ENCODE measurements at regions not wholly inside any gene's neighbourhood (a gene's known extent, or its start where the extent isn't known, plus 50 kb on each side); places are given as distances from the start of the nearest gene placed in this dataset.

- Histone ChIP-seq H3K4me1 (no peaks in the 10 kb centered on the region), H3K9ac (no peak overlapping the region), H3K27ac (no peak overlapping the region), H4K20me1 (no peaks in the 10 kb centered on the region), H3K9me3 (peaks cover 11% of the 10 kb centered on the region), H3K27me3 (no peaks in the 10 kb centered on the region), H3K4me2 (no peak overlapping the region), H3K4me3 (no peak overlapping the region), H3K36me3 (no peaks in the 10 kb centered on the region)
- no peak for TF ChIP-seq Cebpa-rat (IDR thresholded peaks at IDR 0.05)
Observed at GRCh38 chr7:153496257-153496656, 555.9 kb upstream of the DPP6 start.

- Histone ChIP-seq H3K36me3 (no peaks in the 10 kb centered on the region), H3K9ac (no peak overlapping the region), H3K4me3 (no peak overlapping the region), H3K4me1 (no peaks in the 10 kb centered on the region), H3K4me2 (no peak overlapping the region), H4K20me1 (no peaks in the 10 kb centered on the region), H3K9me3 (peaks cover 6% of the 10 kb centered on the region; the same call in 1 of the 2 replicates), H3K27me3 (no peaks in the 10 kb centered on the region), H3K27ac (no peak overlapping the region)
- TF ChIP-seq Cebpa-rat (IDR thresholded peaks at IDR 0.05) = no peak
Observed at GRCh38 chr7:153503093-153503492, 549.1 kb upstream of the DPP6 start.

- no peak for TF ChIP-seq Cebpa-rat (IDR thresholded peaks at IDR 0.05)
- no peak overlapping the region for H3K4me3 ChIP-seq
- peaks cover 6% of the 10 kb centered on the region; the same call in 1 of the 2 replicates for H3K9me3 ChIP-seq
- H4K20me1 ChIP-seq = no peaks in the 10 kb centered on the region
- no peaks in the 10 kb centered on the region for H3K36me3 ChIP-seq
- no peak overlapping the region for H3K9ac ChIP-seq
- no peaks in the 10 kb centered on the region for H3K4me1 ChIP-seq
- no peaks in the 10 kb centered on the region for H3K27me3 ChIP-seq
- H3K27ac ChIP-seq = no peak overlapping the region
- no peak overlapping the region for H3K4me2 ChIP-seq
Observed at GRCh38 chr7:153504288-153505075, 547.7 kb upstream of the DPP6 start.

- H4K20me1 ChIP-seq = no peaks in the 10 kb centered on the region
- H3K4me1 ChIP-seq = no peaks in the 10 kb centered on the region
- H3K4me2 ChIP-seq = no peak overlapping the region
- no peaks in the 10 kb centered on the region for H3K27me3 ChIP-seq
- peaks cover 6% of the 10 kb centered on the region; the same call in 1 of the 2 replicates for H3K9me3 ChIP-seq
- H3K36me3 ChIP-seq = no peaks in the 10 kb centered on the region
- TF ChIP-seq Cebpa-rat (IDR thresholded peaks at IDR 0.05) = no peak
- H3K9ac ChIP-seq = no peak overlapping the region
- H3K4me3 ChIP-seq = no peak overlapping the region
- H3K27ac ChIP-seq = no peak overlapping the region
Observed at GRCh38 chr7:153507885-153508284, 544.3 kb upstream of the DPP6 start.

- Histone ChIP-seq H4K20me1 (no peaks in the 10 kb centered on the region), H3K27me3 (no peaks in the 10 kb centered on the region), H3K9ac (no peak overlapping the region)
Observed at GRCh38 chr7:153509768-153510167, 542.4 kb upstream of the DPP6 start.

GRCh38 chr7:153510674-153511073 lies 541.5 kb upstream of the DPP6 start:
- no peak overlapping the region for H3K4me2 ChIP-seq
- H3K36me3 ChIP-seq = no peaks in the 10 kb centered on the region
- H3K4me1 ChIP-seq = no peaks in the 10 kb centered on the region
- H3K9ac ChIP-seq = no peak overlapping the region
- peaks cover 6% of the 10 kb centered on the region; the same call in 1 of the 2 replicates for H3K9me3 ChIP-seq
- no peak for TF ChIP-seq Cebpa-rat (IDR thresholded peaks at IDR 0.05)
- no peak overlapping the region for H3K4me3 ChIP-seq
- H4K20me1 ChIP-seq = no peaks in the 10 kb centered on the region
- no peak overlapping the region for H3K27ac ChIP-seq
- H3K27me3 ChIP-seq = no peaks in the 10 kb centered on the region

More at GRCh38 chr7:153509768-153510167, 542.4 kb upstream of the DPP6 start:
- H3K4me3 ChIP-seq = no peak overlapping the region
- H3K4me1 ChIP-seq = no peaks in the 10 kb centered on the region
- TF ChIP-seq Cebpa-rat (IDR thresholded peaks at IDR 0.05) = no peak
- no peaks in the 10 kb centered on the region for H3K36me3 ChIP-seq
- no peak overlapping the region for H3K27ac ChIP-seq
- peaks cover 6% of the 10 kb centered on the region; the same call in 1 of the 2 replicates for H3K9me3 ChIP-seq
- H3K4me2 ChIP-seq = no peak overlapping the region

- Histone ChIP-seq H3K27me3 (no peaks in the 10 kb centered on the region), H3K27ac (no peak overlapping the region), H3K4me3 (no peak overlapping the region), H3K36me3 (no peaks in the 10 kb centered on the region), H3K4me1 (no peaks in the 10 kb centered on the region), H3K4me2 (no peak overlapping the region), H3K9ac (no peak overlapping the region), H4K20me1 (no peaks in the 10 kb centered on the region), H3K9me3 (no peaks in the 10 kb centered on the region; the same call in 1 of the 2 replicates)
- no peak for TF ChIP-seq Cebpa-rat (IDR thresholded peaks at IDR 0.05)
Observed at GRCh38 chr7:153514032-153514431, 538.2 kb upstream of the DPP6 start.

- H3K27ac ChIP-seq = no peak overlapping the region
- no peak for TF ChIP-seq Cebpa-rat (IDR thresholded peaks at IDR 0.05)
- H3K27me3 ChIP-seq = no peaks in the 10 kb centered on the region
- no peak overlapping the region for H3K4me2 ChIP-seq
- H3K4me1 ChIP-seq = no peaks in the 10 kb centered on the region
- no peaks in the 10 kb centered on the region; the same call in 1 of the 2 replicates for H3K9me3 ChIP-seq
- H3K9ac ChIP-seq = no peak overlapping the region
- no peaks in the 10 kb centered on the region for H3K36me3 ChIP-seq
- no peaks in the 10 kb centered on the region for H4K20me1 ChIP-seq
- H3K4me3 ChIP-seq = no peak overlapping the region
Observed at GRCh38 chr7:153515359-153515758, 536.8 kb upstream of the DPP6 start.

GRCh38 chr7:153518201-153518984 lies 533.8 kb upstream of the DPP6 start:
- no peak overlapping the region for H3K4me2 ChIP-seq
- TF ChIP-seq Cebpa-rat (IDR thresholded peaks at IDR 0.05) = no peak
- H3K27me3 ChIP-seq = no peaks in the 10 kb centered on the region

GRCh38 chr7:153521370-153521769 lies 530.8 kb upstream of the DPP6 start:
- no peak for TF ChIP-seq Cebpa-rat (IDR thresholded peaks at IDR 0.05)
- Histone ChIP-seq H3K9ac (no peak overlapping the region), H4K20me1 (no peaks in the 10 kb centered on the region), H3K9me3 (no peaks in the 10 kb centered on the region; the same call in 1 of the 2 replicates), H3K36me3 (no peaks in the 10 kb centered on the region), H3K4me1 (no peaks in the 10 kb centered on the region), H3K27ac (no peak overlapping the region), H3K4me2 (no peak overlapping the region), H3K27me3 (no peaks in the 10 kb centered on the region), H3K4me3 (no peak overlapping the region)

More at GRCh38 chr7:153518201-153518984, 533.8 kb upstream of the DPP6 start:
- Histone ChIP-seq H3K4me1 (no peaks in the 10 kb centered on the region), H4K20me1 (no peaks in the 10 kb centered on the region), H3K9ac (no peak overlapping the region), H3K9me3 (no peaks in the 10 kb centered on the region; the same call in 1 of the 2 replicates), H3K36me3 (no peaks in the 10 kb centered on the region), H3K4me3 (no peak overlapping the region), H3K27ac (no peak overlapping the region)
